ENCODE measurements at regions not wholly inside any gene's neighbourhood (a gene's known extent, or its start where the extent isn't known, plus 50 kb on each side); places are given as distances from the start of the nearest gene placed in this dataset.
"Not testable (repeated sequence)": the region's sequence is repeated elsewhere in the genome, so short reads cannot be mapped to it uniquely, and the experiment has no call there.

GRCh38 chr5:43802119-43802518, 199.1 kb downstream of the NNT start:
- DNase-seq = no peak
- H3K4me2 ChIP-seq = no peak overlapping the region
- H3K27ac ChIP-seq = no peak overlapping the region

GRCh38 chr5:43798740-43799139, 195.8 kb downstream of the NNT start:
- Histone ChIP-seq H3K27ac (no peak overlapping the region), H3K4me3 (no peak overlapping the region), H3K36me3 (ENCODE audit: low read depth) (no peaks in the 10 kb centered on the region), H3K27me3 (ENCODE audit: insufficient read depth, low read depth) (peaks cover 18% of the 10 kb centered on the region; the same call in 1 of the 2 replicates), H3F3A (ENCODE audit: insufficient read depth, low read depth) (no peaks in the 10 kb centered on the region), H3K79me2 (ENCODE audit: low read depth) (no peaks in the 10 kb centered on the region), H3K9me2 (ENCODE audit: insufficient read depth) (no peaks in the 10 kb centered on the region), H4K20me1 (ENCODE audit: insufficient read depth) (no peaks in the 10 kb centered on the region; the same call in 1 of the 2 replicates), H3K4me1 (replicated peaks; ENCODE audit: insufficient read depth) (no peaks in the 10 kb centered on the region), H2AFZ (no peak overlapping the region), H3K9me3 (ENCODE audit: insufficient read depth, low read depth) (no peaks in the 10 kb centered on the region), H3K4me2 (no peak overlapping the region)
- no TSS peak for BruUV-seq (replicated peaks)
- no peak for TF ChIP-seq EZH2 (IDR thresholded peaks at IDR 0.05; ENCODE audit: low read depth)
- ChIA-PET CTCF (no interaction called here), POLR2A (ENCODE audit: unreplicated experiment) (no interaction called here)
- intact Hi-C loops (cut with micrococcal nuclease; ENCODE audit: unreplicated experiment) = no loop called here
- DNase-seq = no peak

More at GRCh38 chr5:43802119-43802518, 199.1 kb downstream of the NNT start:
- intact Hi-C loops (cut with micrococcal nuclease; ENCODE audit: unreplicated experiment) = no loop called here
- ChIA-PET CTCF (no interaction called here), POLR2A (ENCODE audit: unreplicated experiment) (interaction anchor here (0.6 to 0.7 kb wide), 2 partner anchors 128 to 359 kb away, joined by 3 to 10 read pairs; no protein-coding TSS in a partner anchor)
- BruUV-seq (replicated peaks) = no TSS peak
- TF ChIP-seq EZH2 (IDR thresholded peaks at IDR 0.05; ENCODE audit: low read depth) = no peak
- TF ChIP-seq CTCF (conservative IDR thresholded peaks at IDR 0.05) = no peak
- Histone ChIP-seq H3K27me3 (ENCODE audit: insufficient read depth, low read depth) (peaks cover 7% of the 10 kb centered on the region), H3K4me1 (replicated peaks; ENCODE audit: insufficient read depth) (no peaks in the 10 kb centered on the region), H3F3A (ENCODE audit: insufficient read depth, low read depth) (no peaks in the 10 kb centered on the region), H3K79me2 (ENCODE audit: low read depth) (no peaks in the 10 kb centered on the region), H2AFZ (no peak overlapping the region), H3K9me2 (ENCODE audit: insufficient read depth) (no peaks in the 10 kb centered on the region), H3K9me3 (ENCODE audit: insufficient read depth, low read depth) (no peaks in the 10 kb centered on the region), H4K20me1 (ENCODE audit: insufficient read depth) (no peaks in the 10 kb centered on the region; the same call in 1 of the 2 replicates), H3K36me3 (ENCODE audit: low read depth) (no peaks in the 10 kb centered on the region), H3K4me3 (no peak overlapping the region)

GRCh38 chr5:43791880-43792279, 188.9 kb downstream of the NNT start:
- H3K4me1 ChIP-seq (replicated peaks; ENCODE audit: insufficient read depth); POLR2A ChIA-PET (ENCODE audit: unreplicated experiment); H3K9me2 ChIP-seq (ENCODE audit: insufficient read depth); H3K79me2 ChIP-seq (ENCODE audit: low read depth); DNase-seq; H2AFZ ChIP-seq; H3K4me3 ChIP-seq; H3F3A ChIP-seq (ENCODE audit: insufficient read depth, low read depth); H3K9me3 ChIP-seq (ENCODE audit: insufficient read depth, low read depth); BruUV-seq (replicated peaks); H4K20me1 ChIP-seq (ENCODE audit: insufficient read depth); H3K36me3 ChIP-seq (ENCODE audit: low read depth); H3K4me2 ChIP-seq; CTCF ChIA-PET; H3K27ac ChIP-seq: not testable (repeated sequence)
- H3K27me3 ChIP-seq (ENCODE audit: insufficient read depth, low read depth) = peaks cover 58% of the 10 kb centered on the region
- intact Hi-C loops (cut with micrococcal nuclease; ENCODE audit: unreplicated experiment) = loop anchor here (5.0 kb wide), 1 partner anchor 60 kb away; no protein-coding TSS in a partner anchor

- Histone ChIP-seq H4K20me1 (ENCODE audit: insufficient read depth) (no peaks in the 10 kb centered on the region), H3K4me2 (no peak overlapping the region), H3K9me3 (ENCODE audit: insufficient read depth, low read depth) (no peaks in the 10 kb centered on the region), H3K27me3 (ENCODE audit: insufficient read depth, low read depth) (peaks cover 37% of the 10 kb centered on the region), H3K27ac (no peak overlapping the region), H2AFZ (no peak overlapping the region), H3F3A (ENCODE audit: insufficient read depth, low read depth) (no peaks in the 10 kb centered on the region), H3K4me1 (replicated peaks; ENCODE audit: insufficient read depth) (no peaks in the 10 kb centered on the region), H3K9me2 (ENCODE audit: insufficient read depth) (no peaks in the 10 kb centered on the region; the same call in 1 of the 2 replicates), H3K36me3 (ENCODE audit: low read depth) (no peaks in the 10 kb centered on the region), H3K79me2 (ENCODE audit: low read depth) (no peaks in the 10 kb centered on the region), H3K4me3 (no peak overlapping the region)
- BruUV-seq (replicated peaks) = no TSS peak
- intact Hi-C loops (cut with micrococcal nuclease; ENCODE audit: unreplicated experiment) = no loop called here
- DNase-seq = no peak
- POLR2A ChIA-PET (ENCODE audit: unreplicated experiment) = no interaction called here
- TF ChIP-seq EZH2 (IDR thresholded peaks at IDR 0.05; ENCODE audit: low read depth) = no peak
- TF ChIP-seq CTCF (conservative IDR thresholded peaks at IDR 0.05) = no peak
- CTCF ChIA-PET = interaction anchor here (0.7 kb wide), 1 partner anchor 447 kb away, joined by 3 read pairs; no protein-coding TSS in a partner anchor
Observed at GRCh38 chr5:43785198-43785597, 182.2 kb downstream of the NNT start.

Data from PC-9 (cell line).